ENCODE measurements at regions not wholly inside any gene's neighbourhood (a gene's known extent, or its start where the extent isn't known, plus 50 kb on each side); places are given as distances from the start of the nearest gene placed in this dataset.

DNA sequence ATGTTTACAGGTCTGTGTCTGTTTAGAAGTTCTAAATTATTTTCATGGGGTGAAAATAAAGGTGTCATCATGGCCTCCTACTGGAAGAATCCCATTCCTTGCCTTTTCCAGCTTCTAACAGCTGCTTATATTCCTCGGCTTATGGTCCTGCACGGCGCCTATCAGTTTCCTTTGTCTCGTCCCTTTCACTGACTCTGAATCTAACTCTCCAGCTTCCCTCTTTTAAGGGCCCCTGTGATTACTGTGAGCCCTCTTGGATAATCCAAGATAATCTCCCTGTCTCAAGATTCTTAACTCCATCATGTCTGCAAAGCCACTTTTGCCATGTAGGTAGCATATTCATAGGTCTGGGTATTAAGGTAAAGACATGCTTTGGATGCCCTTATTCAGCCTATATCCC is 441.0 kb upstream of the ERCC4 start:
- H3K9ac ChIP-seq (ENCODE audit: low read depth, low read length), result no peak overlapping the region
- dilution Hi-C loops (cut with HindIII; ENCODE audit: low sequenced_read_pairs, unreplicated experiment), result no loop called here

More for the DNA sequence above, 441.0 kb upstream of the ERCC4 start:
- Histone ChIP-seq H3K18ac (ENCODE audit: low read depth, low read length) (no peak overlapping the region), H2BK120ac (ENCODE audit: low read depth, low read length) (no peak overlapping the region), H3K4ac (ENCODE audit: low read depth, low read length) (no peak overlapping the region), H2BK15ac (ENCODE audit: low read depth, low read length) (no peak overlapping the region), H4K20me1 (ENCODE audit: insufficient read depth, low read length) (no peaks in the 10 kb centered on the region), H3K27ac (ENCODE audit: insufficient read depth, low read length) (no peak overlapping the region), H3K27me3 (ENCODE audit: control insufficient read depth, insufficient read depth, low read length) (no peaks in the 10 kb centered on the region), H2BK20ac (ENCODE audit: low read depth, low read length) (no peak overlapping the region), H3K36me3 (ENCODE audit: control insufficient read depth, insufficient read depth, low read length) (no peaks in the 10 kb centered on the region), H2AK9ac (replicated peaks; ENCODE audit: low read depth, low read length, poor library complexity) (no peak overlapping the region), H3K4me2 (ENCODE audit: low read depth, low read length) (no peak overlapping the region), H4K8ac (ENCODE audit: low read depth in 2 of 2, low read length in 2 of 2) (no peak overlapping the region), H4K91ac (ENCODE audit: insufficient read depth, low read depth, low read length) (no peak overlapping the region), H3K9me1 (ENCODE audit: insufficient read depth, low read length) (no peaks in the 10 kb centered on the region), H3K4me3 (ENCODE audit: insufficient read depth, low read depth, low read length) (no peak overlapping the region), H3K14ac (replicated peaks; ENCODE audit: low read depth, low read length) (no peak overlapping the region), H4K5ac (ENCODE audit: low read depth, low read length) (no peak overlapping the region), H2BK5ac (ENCODE audit: low read depth, low read length, poor library complexity, severe bottlenecking) (no peak overlapping the region), H3K9me3 (ENCODE audit: control insufficient read depth, insufficient read depth, low read length) (peaks cover 23% of the 10 kb centered on the region), H2AK5ac (ENCODE audit: low read depth, low read length) (no peak overlapping the region), H3K56ac (ENCODE audit: extremely low read depth, insufficient read depth, low read length) (no peak overlapping the region), H3K4me1 (ENCODE audit: control insufficient read depth, insufficient read depth, low read length) (no peaks in the 10 kb centered on the region), H2AFZ (replicated peaks; ENCODE audit: low read length, poor library complexity) (no peak overlapping the region), H3K79me1 (ENCODE audit: low read depth in 1 of 2, low read length in 2 of 2) (no peaks in the 10 kb centered on the region), H3K23ac (ENCODE audit: low read depth, low read length) (no peak overlapping the region)
- in situ Hi-C loops (cut with MboI; ENCODE audit: low sequenced_read_pairs), result no loop called here
- no peak for DNase-seq
- TF ChIP-seq MAZ (IDR thresholded peaks at IDR 0.05; ENCODE audit: borderline replicate concordance, low read depth, low read length), result no peak
- TF ChIP-seq MXI1 (IDR thresholded peaks at IDR 0.05; ENCODE audit: borderline replicate concordance, low read depth, low read length), result no peak
- TF ChIP-seq RFX5 (IDR thresholded peaks at IDR 0.05; ENCODE audit: low read depth, low read length), result no peak
- no peak for TF ChIP-seq CHD1 (IDR thresholded peaks at IDR 0.05; ENCODE audit: low read depth, low read length)
- no peak for TF ChIP-seq FOS (IDR thresholded peaks at IDR 0.05; ENCODE audit: low read depth, low read length)
- TF ChIP-seq, protein P1, sequence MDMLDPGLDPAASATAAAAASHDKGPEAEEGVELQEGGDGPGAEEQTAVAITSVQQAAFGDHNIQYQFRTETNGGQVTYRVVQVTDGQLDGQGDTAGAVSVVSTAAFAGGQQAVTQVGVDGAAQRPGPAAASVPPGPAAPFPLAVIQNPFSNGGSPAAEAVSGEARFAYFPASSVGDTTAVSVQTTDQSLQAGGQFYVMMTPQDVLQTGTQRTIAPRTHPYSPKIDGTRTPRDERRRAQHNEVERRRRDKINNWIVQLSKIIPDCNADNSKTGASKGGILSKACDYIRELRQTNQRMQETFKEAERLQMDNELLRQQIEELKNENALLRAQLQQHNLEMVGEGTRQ (IDR thresholded peaks at IDR 0.05; ENCODE audit: low read depth, low read length), result no peak
- no peak for TF ChIP-seq SMC3 (IDR thresholded peaks at IDR 0.05; ENCODE audit: low read depth, low read length)
- TF ChIP-seq CEBPB (IDR thresholded peaks at IDR 0.05; ENCODE audit: low read depth, low read length), result no peak
- no peak for TF ChIP-seq ELK1 (IDR thresholded peaks at IDR 0.05; ENCODE audit: borderline replicate concordance, low read depth, low read length)
- no peak for TF ChIP-seq RCOR1 (IDR thresholded peaks at IDR 0.05; ENCODE audit: insufficient replicate concordance, low read length)
- no peak for TF ChIP-seq POLR2A (IDR thresholded peaks at IDR 0.05; ENCODE audit: low read depth, low read length)
- no peak for TF ChIP-seq CTCF (conservative IDR thresholded peaks at IDR 0.05; ENCODE audit: low read depth, low read length)
- TF ChIP-seq NFE2L2 (IDR thresholded peaks at IDR 0.05; ENCODE audit: low read depth, low read length), result no peak
- TF ChIP-seq MAFK (IDR thresholded peaks at IDR 0.05; ENCODE audit: low read depth, low read length), result no peak
- TF ChIP-seq BHLHE40 (IDR thresholded peaks at IDR 0.05; ENCODE audit: low read depth, low read length), result no peak
- TF ChIP-seq RAD21 (IDR thresholded peaks at IDR 0.05; ENCODE audit: low read length), result no peak
- no peak for ATAC-seq (ENCODE audit: low read depth)
- ChIA-PET POLR2A (ENCODE audit: unreplicated experiment) (no interaction called here), CTCF (no interaction called here)
- intact Hi-C loops (cut with micrococcal nuclease), result no loop called here
- no CpG with 5 or more reads among the region's 4 CpGs for WGBS, 2 experiments (ENCODE audit: extremely low coverage in 2 of 2, insufficient read length in 1 of 2)
- no TSS peak for BruUV-seq (replicated peaks)

All from IMR-90 (cell line).